ENCODE measurements at regions not wholly inside any gene's neighbourhood (a gene's known extent, or its start where the extent isn't known, plus 50 kb on each side); places are given as distances from the start of the nearest gene placed in this dataset.

- intact Hi-C loops (cut with DNase I) = no loop called here
- DNase-seq = peak in 2 of 4 donors; percentile 13 to 61
- WGBS, 2 donors = 55 to 65% methylated on average over 6 of the region's 6 CpGs
Observed at GRCh38 chr10:29908962-29909361, 150.4 kb downstream of the JCAD start.

GRCh38 chr10:29900865-29901264 is 158.5 kb downstream of the JCAD start:
- WGBS, 2 donors = 57 to 62% methylated on average over 2 of the region's 2 CpGs
- Histone ChIP-seq H3K27ac (no peak overlapping the region), H3K36me3 (replicated peaks in 1 of 2; ENCODE audit: insufficient read depth in 1 of 2, low read depth in 2 of 2) (no peaks in the 10 kb centered on the region), H3K9me3 (no peaks in the 10 kb centered on the region), H3K4me1 (no peaks in the 10 kb centered on the region), H3K4me3 (no peak overlapping the region), H3K27me3 (no peaks in the 10 kb centered on the region)
- DNase-seq (no peak), ATAC-seq (no peak)
- intact Hi-C loops (cut with DNase I) = no loop called here
- TF ChIP-seq CTCF (IDR thresholded peaks at IDR 0.05) (no peak), POLR2A (IDR thresholded peaks at IDR 0.05) (no peak)

More at GRCh38 chr10:29908962-29909361, 150.4 kb downstream of the JCAD start:
- TF ChIP-seq CTCF (IDR thresholded peaks at IDR 0.05) (no peak), POLR2A (IDR thresholded peaks at IDR 0.05) (no peak)
- no peak overlapping the region for H3K27ac ChIP-seq
- H3K4me3 ChIP-seq = no peak overlapping the region
- H3K36me3 ChIP-seq (replicated peaks in 1 of 2; ENCODE audit: insufficient read depth in 1 of 2, low read depth in 2 of 2) = no peaks in the 10 kb centered on the region
- ATAC-seq = peak; percentile 40
- no peaks in the 10 kb centered on the region for H3K9me3 ChIP-seq
- no peaks in the 10 kb centered on the region for H3K4me1 ChIP-seq
- H3K27me3 ChIP-seq = no peaks in the 10 kb centered on the region

- no peak for TF ChIP-seq CTCF (IDR thresholded peaks at IDR 0.05)
- no peak for TF ChIP-seq POLR2A (IDR thresholded peaks at IDR 0.05)
- ATAC-seq = no peak
- DNase-seq = peak in 2 of 4 donors; percentile 16 to 18
- H3K27ac ChIP-seq = no peak overlapping the region
- H3K4me3 ChIP-seq = no peak overlapping the region
- no peaks in the 10 kb centered on the region for H3K27me3 ChIP-seq
- no peaks in the 10 kb centered on the region for H3K36me3 ChIP-seq (replicated peaks in 1 of 2; ENCODE audit: insufficient read depth in 1 of 2, low read depth in 2 of 2)
- no peaks in the 10 kb centered on the region for H3K9me3 ChIP-seq
- 75 to 97% methylated on average over 6 of the region's 6 CpGs for WGBS, 2 donors
- no peaks in the 10 kb centered on the region for H3K4me1 ChIP-seq
- intact Hi-C loops (cut with DNase I) = no loop called here
Observed at GRCh38 chr10:29897999-29898716, 161.2 kb downstream of the JCAD start.

GRCh38 chr10:29897430-29897829 is 162.0 kb downstream of the JCAD start:
- intact Hi-C loops (cut with DNase I) = no loop called here
- Histone ChIP-seq H3K9me3 (no peaks in the 10 kb centered on the region), H3K4me1 (no peaks in the 10 kb centered on the region), H3K27ac (no peak overlapping the region), H3K27me3 (no peaks in the 10 kb centered on the region), H3K36me3 (replicated peaks in 1 of 2; ENCODE audit: insufficient read depth in 1 of 2, low read depth in 2 of 2) (no peaks in the 10 kb centered on the region), H3K4me3 (no peak overlapping the region)
- ATAC-seq (no peak), DNase-seq (no peak)
- TF ChIP-seq CTCF (IDR thresholded peaks at IDR 0.05) (no peak), POLR2A (IDR thresholded peaks at IDR 0.05) (no peak)
- WGBS, 2 donors = 73 to 79% methylated on average over 3 of the region's 3 CpGs

- no peak overlapping the region for H3K27ac ChIP-seq
- intact Hi-C loops (cut with DNase I) = no loop called here
- H3K36me3 ChIP-seq (replicated peaks in 1 of 2; ENCODE audit: insufficient read depth in 1 of 2, low read depth in 2 of 2) = no peaks in the 10 kb centered on the region
- no peaks in the 10 kb centered on the region for H3K9me3 ChIP-seq
- ATAC-seq = no peak
- TF ChIP-seq CTCF (IDR thresholded peaks at IDR 0.05) = no peak
- TF ChIP-seq POLR2A (IDR thresholded peaks at IDR 0.05) = no peak
- no peak overlapping the region for H3K4me3 ChIP-seq
- H3K4me1 ChIP-seq = no peaks in the 10 kb centered on the region
- no peaks in the 10 kb centered on the region for H3K27me3 ChIP-seq
- no peak for DNase-seq
- WGBS, 2 donors = 38 to 47% methylated on average over 2 of the region's 2 CpGs
Observed at GRCh38 chr10:29896053-29896452, 163.3 kb downstream of the JCAD start.
